ENCODE measurements at regions not wholly inside any gene's neighbourhood (a gene's known extent, or its start where the extent isn't known, plus 50 kb on each side); places are given as distances from the start of the nearest gene placed in this dataset.

DNA sequence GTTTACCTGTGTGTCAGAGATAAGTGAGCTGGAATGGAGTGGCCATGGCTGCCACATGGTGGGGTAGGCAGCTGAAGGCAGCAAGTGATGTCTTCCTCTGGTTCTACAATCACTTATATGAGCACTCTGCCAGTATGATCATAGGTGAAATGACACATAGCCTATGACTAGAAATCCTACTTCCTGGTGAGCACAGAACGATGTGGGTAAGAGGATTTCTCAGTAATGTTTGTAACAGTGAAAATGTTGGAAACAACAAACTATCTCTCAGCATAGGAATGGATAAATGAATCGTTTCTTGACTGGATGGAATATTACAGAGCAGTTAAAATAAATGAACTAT lies 187.0 kb upstream of the S1PR3 start:
- TF ChIP-seq POLR2A (IDR thresholded peaks at IDR 0.05; ENCODE audit: low read depth, low read length), result no peak
- TF ChIP-seq ASH2L (IDR thresholded peaks at IDR 0.05; ENCODE audit: borderline replicate concordance, low read depth), result no peak
- no peak for TF ChIP-seq CTCF (IDR thresholded peaks at IDR 0.05 in 2 of 3, conservative IDR thresholded peaks at IDR 0.05 in 1 of 3; ENCODE audit: control insufficient read depth in 2 of 3, extremely low read depth in 1 of 3, insufficient read depth in 1 of 3, low read depth in 3 of 3, low read length in 3 of 3)
- no peak for TF ChIP-seq NR2F1 (conservative IDR thresholded peaks at IDR 0.05)
- no peak for TF ChIP-seq ATF2 (IDR thresholded peaks at IDR 0.05; ENCODE audit: low read length)
- no peak for TF ChIP-seq RFX5 (IDR thresholded peaks at IDR 0.05; ENCODE audit: low read depth, low read length)
- TF ChIP-seq REST (IDR thresholded peaks at IDR 0.05; ENCODE audit: low read depth, low read length), result no peak
- no peak for TF ChIP-seq EZH2 (IDR thresholded peaks at IDR 0.05; ENCODE audit: borderline replicate concordance, control insufficient read depth, low read depth, low read length)
- TF ChIP-seq MTA3 (IDR thresholded peaks at IDR 0.05; ENCODE audit: borderline replicate concordance, low read length), result no peak
- TF ChIP-seq SMC3 (IDR thresholded peaks at IDR 0.05; ENCODE audit: borderline replicate concordance, low read length), result no peak
- TF ChIP-seq CHD4 (IDR thresholded peaks at IDR 0.05), result no peak
- TF ChIP-seq SP1 (IDR thresholded peaks at IDR 0.05; ENCODE audit: low read depth, low read length), result no peak
